ENCODE measurements at regions not wholly inside any gene's neighbourhood (a gene's known extent, or its start where the extent isn't known, plus 50 kb on each side); places are given as distances from the start of the nearest gene placed in this dataset.
"Not testable (repeated sequence)": the region's sequence is repeated elsewhere in the genome, so short reads cannot be mapped to it uniquely, and the experiment has no call there.

DNA sequence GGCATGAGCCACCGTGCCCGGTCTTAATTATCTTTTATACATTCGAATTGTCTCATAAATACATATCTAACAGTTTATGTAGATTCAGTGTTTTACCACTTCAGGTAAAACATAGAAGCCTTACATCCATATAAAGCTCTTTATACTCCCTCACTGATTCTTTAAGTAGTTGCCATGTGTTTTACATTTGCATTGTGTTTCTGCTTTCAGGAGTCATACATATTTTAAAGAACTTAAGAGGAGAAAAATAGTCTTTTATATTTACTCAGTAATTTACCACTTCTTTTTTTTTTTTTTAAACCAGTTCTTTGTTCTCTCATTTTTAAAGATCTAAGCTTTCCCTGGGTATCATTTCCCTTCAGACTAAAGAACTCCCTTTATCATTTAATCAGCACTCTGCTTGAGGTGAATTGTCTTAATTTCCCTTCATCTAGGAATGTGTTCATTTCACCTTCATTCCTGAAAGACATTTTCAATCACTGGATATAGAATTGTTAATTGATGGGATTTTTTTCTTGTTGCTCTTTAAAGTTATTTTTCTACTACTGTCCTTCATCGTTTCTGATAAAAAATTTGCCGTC lies 127.1 kb upstream of the XIST start:
- Histone ChIP-seq H3K4me1 (ENCODE audit: insufficient read depth) (no peaks in the 10 kb centered on the region), H2AFZ (no peak overlapping the region), H3K9me2 (replicated peaks; ENCODE audit: insufficient read depth) (no peaks in the 10 kb centered on the region), H3K27me3 (no peaks in the 10 kb centered on the region), H3K36me3 (replicated peaks; ENCODE audit: insufficient read depth, low read depth) (no peaks in the 10 kb centered on the region), H3K79me2 (peaks cover 100% of the 10 kb centered on the region), H3K9me3 (ENCODE audit: low read depth) (no peaks in the 10 kb centered on the region), H4K20me1 (ENCODE audit: insufficient read depth, poor library complexity, severe bottlenecking) (peaks cover 15% of the 10 kb centered on the region), H3K4me2 (no peak overlapping the region), H3K4me3 (no peak overlapping the region), H3K27ac (no peak overlapping the region)
- no peak for TF ChIP-seq EZH2phosphoT487 (IDR thresholded peaks at IDR 0.05; ENCODE audit: low read depth, severe bottlenecking, unreplicated experiment)
- TF ChIP-seq EZH2 (IDR thresholded peaks at IDR 0.05; ENCODE audit: borderline replicate concordance) = no peak
- TF ChIP-seq, protein P1, sequence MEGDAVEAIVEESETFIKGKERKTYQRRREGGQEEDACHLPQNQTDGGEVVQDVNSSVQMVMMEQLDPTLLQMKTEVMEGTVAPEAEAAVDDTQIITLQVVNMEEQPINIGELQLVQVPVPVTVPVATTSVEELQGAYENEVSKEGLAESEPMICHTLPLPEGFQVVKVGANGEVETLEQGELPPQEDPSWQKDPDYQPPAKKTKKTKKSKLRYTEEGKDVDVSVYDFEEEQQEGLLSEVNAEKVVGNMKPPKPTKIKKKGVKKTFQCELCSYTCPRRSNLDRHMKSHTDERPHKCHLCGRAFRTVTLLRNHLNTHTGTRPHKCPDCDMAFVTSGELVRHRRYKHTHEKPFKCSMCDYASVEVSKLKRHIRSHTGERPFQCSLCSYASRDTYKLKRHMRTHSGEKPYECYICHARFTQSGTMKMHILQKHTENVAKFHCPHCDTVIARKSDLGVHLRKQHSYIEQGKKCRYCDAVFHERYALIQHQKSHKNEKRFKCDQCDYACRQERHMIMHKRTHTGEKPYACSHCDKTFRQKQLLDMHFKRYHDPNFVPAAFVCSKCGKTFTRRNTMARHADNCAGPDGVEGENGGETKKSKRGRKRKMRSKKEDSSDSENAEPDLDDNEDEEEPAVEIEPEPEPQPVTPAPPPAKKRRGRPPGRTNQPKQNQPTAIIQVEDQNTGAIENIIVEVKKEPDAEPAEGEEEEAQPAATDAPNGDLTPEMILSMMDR (IDR thresholded peaks at IDR 0.05; ENCODE audit: poor library complexity) = no peak
- 52% methylated on average over 5 of the region's 5 CpGs for WGBS (ENCODE audit: low lambda C conversion rate, missing lambda C conversion rate)
- DNase-seq (ENCODE audit: low spot score) = no peak

DNA sequence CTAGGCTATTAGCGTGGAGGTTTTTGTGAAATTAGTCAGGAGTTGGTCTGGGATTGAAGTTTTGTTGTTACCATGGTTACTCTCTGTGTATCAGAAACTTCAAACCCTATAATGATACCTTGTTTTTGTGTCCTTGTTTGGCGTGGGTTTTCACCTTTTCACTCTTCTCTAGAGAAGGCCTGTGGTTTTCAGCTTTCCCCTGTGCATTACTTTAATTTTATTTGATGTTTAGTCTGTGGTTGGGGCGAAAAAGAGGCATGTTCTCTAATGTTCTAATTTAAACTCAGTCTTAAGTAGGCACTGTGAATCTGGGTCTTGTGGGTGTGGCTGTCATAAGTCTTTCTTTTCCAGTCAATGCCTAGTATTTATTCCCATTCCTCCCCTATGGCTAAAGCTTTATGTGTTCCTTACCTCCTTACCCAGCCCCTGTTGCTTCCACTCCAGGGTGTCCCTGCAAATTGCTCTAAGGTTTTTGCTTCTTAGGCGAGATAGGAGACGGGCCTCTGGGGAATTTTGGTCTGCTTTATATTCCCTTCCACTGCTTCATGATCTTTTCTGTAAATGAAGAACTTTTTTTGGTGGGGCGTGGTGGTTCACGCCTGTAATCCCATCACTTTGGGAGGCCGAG lies 125.1 kb upstream of the XIST start:
- Histone ChIP-seq H3K4me1 (ENCODE audit: insufficient read depth) (no peaks in the 10 kb centered on the region), H3K79me2 (peaks cover 97% of the 10 kb centered on the region), H3K9me2 (replicated peaks; ENCODE audit: insufficient read depth) (no peaks in the 10 kb centered on the region), H3K36me3 (replicated peaks; ENCODE audit: insufficient read depth, low read depth) (no peaks in the 10 kb centered on the region), H4K20me1 (ENCODE audit: insufficient read depth, poor library complexity, severe bottlenecking) (peaks cover 15% of the 10 kb centered on the region), H3K27ac (no peak overlapping the region), H3K4me2 (no peak overlapping the region), H3K9me3 (ENCODE audit: low read depth) (no peaks in the 10 kb centered on the region), H2AFZ (no peak overlapping the region), H3K27me3 (no peaks in the 10 kb centered on the region), H3K4me3 (no peak overlapping the region)
- DNase-seq (ENCODE audit: low spot score) = no peak
- 92% methylated on average over 8 of the region's 8 CpGs for WGBS (ENCODE audit: low lambda C conversion rate, missing lambda C conversion rate)
- TF ChIP-seq, protein P1 (IDR thresholded peaks at IDR 0.05; ENCODE audit: poor library complexity) = no peak
- TF ChIP-seq EZH2phosphoT487 (IDR thresholded peaks at IDR 0.05; ENCODE audit: low read depth, severe bottlenecking, unreplicated experiment) = no peak
- no peak for TF ChIP-seq EZH2 (IDR thresholded peaks at IDR 0.05; ENCODE audit: borderline replicate concordance)

DNA sequence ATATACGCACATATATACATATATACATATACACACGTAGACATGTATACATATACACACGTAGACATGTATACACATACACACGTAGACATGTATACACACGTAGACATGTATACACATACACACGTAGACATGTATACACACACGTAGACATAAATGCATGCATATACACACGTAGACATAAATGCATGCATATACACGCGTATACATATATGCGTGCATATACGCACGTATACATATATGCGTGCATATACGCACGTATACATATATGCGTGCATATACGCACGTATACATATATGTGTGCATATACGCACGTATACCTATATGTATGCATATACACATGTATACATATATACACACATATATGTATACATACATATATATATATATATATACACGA lies 114.9 kb upstream of the XIST start:
- H3K4me1 ChIP-seq (ENCODE audit: insufficient read depth); H3K9me2 ChIP-seq (replicated peaks; ENCODE audit: insufficient read depth); H3K4me3 ChIP-seq; DNase-seq (ENCODE audit: low spot score); H3K4me2 ChIP-seq; H2AFZ ChIP-seq; H3K27ac ChIP-seq; H3K27me3 ChIP-seq; H3K36me3 ChIP-seq (replicated peaks; ENCODE audit: insufficient read depth, low read depth); H3K9me3 ChIP-seq (ENCODE audit: low read depth): not testable (repeated sequence)
- 98% methylated on average over 22 of the region's 22 CpGs for whole genome bisulfite sequencing (ENCODE audit: low lambda C conversion rate, missing lambda C conversion rate)
- Histone ChIP-seq H3K79me2 (peaks cover 99% of the 10 kb centered on the region), H4K20me1 (ENCODE audit: insufficient read depth, poor library complexity, severe bottlenecking) (peaks cover 40% of the 10 kb centered on the region)

DNA sequence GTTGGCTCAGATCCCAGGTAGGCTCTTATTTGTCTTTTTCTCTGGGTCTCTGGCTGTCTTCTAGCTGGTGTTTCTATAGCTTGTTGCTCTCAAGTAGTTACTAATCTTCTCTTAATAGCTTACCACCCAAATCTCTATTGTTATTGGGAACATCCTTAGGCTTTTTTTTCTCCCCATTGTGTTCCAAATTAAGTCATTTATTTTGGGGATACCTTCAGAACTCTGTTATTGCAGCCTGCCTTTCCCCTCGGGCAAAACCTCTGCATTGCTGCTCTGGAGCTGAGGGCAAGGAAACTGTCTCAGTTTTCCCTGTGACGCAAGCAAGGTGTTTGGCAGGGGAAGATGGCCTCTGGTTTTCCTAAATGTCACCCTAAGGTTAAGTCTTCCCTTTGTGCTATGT lies 113.3 kb upstream of the XIST start:
- H3K79me2 ChIP-seq = peaks cover 99% of the 10 kb centered on the region
- TF ChIP-seq, protein P1 (IDR thresholded peaks at IDR 0.05; ENCODE audit: poor library complexity) = no peak
- no peak for TF ChIP-seq EZH2phosphoT487 (IDR thresholded peaks at IDR 0.05; ENCODE audit: low read depth, severe bottlenecking, unreplicated experiment)
- TF ChIP-seq EZH2 (IDR thresholded peaks at IDR 0.05; ENCODE audit: borderline replicate concordance) = no peak
- WGBS (ENCODE audit: low lambda C conversion rate, missing lambda C conversion rate) = 46% methylated on average over 2 of the region's 2 CpGs
- no peak for DNase-seq (ENCODE audit: low spot score)
- no peaks in the 10 kb centered on the region for H3K9me3 ChIP-seq (ENCODE audit: low read depth)
- H3K36me3 ChIP-seq (replicated peaks; ENCODE audit: insufficient read depth, low read depth) = no peaks in the 10 kb centered on the region
- H3K4me3 ChIP-seq = no peak overlapping the region
- no peaks in the 10 kb centered on the region for H3K9me2 ChIP-seq (replicated peaks; ENCODE audit: insufficient read depth)
- H3K4me2 ChIP-seq = no peak overlapping the region
- H4K20me1 ChIP-seq (ENCODE audit: insufficient read depth, poor library complexity, severe bottlenecking) = peaks cover 54% of the 10 kb centered on the region
- H3K27ac ChIP-seq = no peak overlapping the region
- H3K4me1 ChIP-seq (ENCODE audit: insufficient read depth) = no peaks in the 10 kb centered on the region
- no peaks in the 10 kb centered on the region for H3K27me3 ChIP-seq
- H2AFZ ChIP-seq = no peak overlapping the region

Data from hepatocyte (in vitro differentiated cells).